Thymus (tissue), 11 donors: ENCODE measurements at regions not wholly inside any gene's neighbourhood (a gene's known extent, or its start where the extent isn't known, plus 50 kb on each side); places are given as distances from the start of the nearest gene placed in this dataset.

Experiments used
- DNase-seq, 9 donors: peaks; one replicate each; pipeline ENCODE4 v3.0.0-alpha.2; 2013; ENCODE audit warnings: low spot score in 9 of 9, low read depth in 6 of 9, missing footprints in 1 of 9
- H3K27ac ChIP-seq, 2 donors: one replicate each; pipeline ENCODE4 v1.5.1; 2013; ENCODE audit warnings: control low read depth in 1 of 2, low read depth in 1 of 2, low read length in 1 of 2, mild to moderate bottlenecking in 1 of 2, moderate library complexity in 1 of 2
- H3K27me3 ChIP-seq, 2 donors: one replicate each; pipeline ENCODE4 v1.5.1; 2013; ENCODE audit warnings: low read length in 1 of 2; ENCODE audit not compliant: control insufficient read depth in 2 of 2, insufficient read depth in 1 of 2
- H3K36me3 ChIP-seq, 2 donors: one replicate each; pipeline ENCODE4 v1.5.1; 2013; ENCODE audit warnings: low read length in 1 of 2, mild to moderate bottlenecking in 1 of 2, moderate library complexity in 1 of 2; ENCODE audit not compliant: control insufficient read depth in 2 of 2, insufficient read depth in 2 of 2
- H3K4me1 ChIP-seq, 2 donors: one replicate each; pipeline ENCODE4 v1.5.1; 2013; ENCODE audit warnings: low read length in 2 of 2; ENCODE audit not compliant: control insufficient read depth in 2 of 2, insufficient read depth in 2 of 2
- H3K4me3 ChIP-seq, 2 donors: one replicate each; pipeline ENCODE4 v1.5.1; 2013; ENCODE audit warnings: low read length in 2 of 2, control low read depth in 1 of 2, mild to moderate bottlenecking in 1 of 2
- H3K9me3 ChIP-seq, 2 donors: one replicate each; pipeline ENCODE4 v1.5.1; 2013; ENCODE audit warnings: low read length in 1 of 2, mild to moderate bottlenecking in 1 of 2; ENCODE audit not compliant: control insufficient read depth in 2 of 2, insufficient read depth in 1 of 2
- WGBS: extraction: QIAGEN DNeasy Blood & Tissue Kit; methylation state at CpG from one replicate; pipeline ENCODE4 v1.1.7; 2013; 5-methylcytosine and 5-hydroxymethylcytosine counted together
- donor health status: healthy.

GRCh38 chr10:55019439-55019838 lies 218.4 kb upstream of the PCDH15 start:
- WGBS, result 60% methylated on average over 2 of the region's 2 CpGs
- no peaks in the 10 kb centered on the region for H3K4me1 ChIP-seq
- no peak overlapping the region for H3K27ac ChIP-seq
- H3K4me3 ChIP-seq, result no peak overlapping the region
- H3K36me3 ChIP-seq, result no peaks in the 10 kb centered on the region
- no peaks in the 10 kb centered on the region for H3K9me3 ChIP-seq
- H3K27me3 ChIP-seq, result no peaks in the 10 kb centered on the region
- DNase-seq, result no peak

DNA sequence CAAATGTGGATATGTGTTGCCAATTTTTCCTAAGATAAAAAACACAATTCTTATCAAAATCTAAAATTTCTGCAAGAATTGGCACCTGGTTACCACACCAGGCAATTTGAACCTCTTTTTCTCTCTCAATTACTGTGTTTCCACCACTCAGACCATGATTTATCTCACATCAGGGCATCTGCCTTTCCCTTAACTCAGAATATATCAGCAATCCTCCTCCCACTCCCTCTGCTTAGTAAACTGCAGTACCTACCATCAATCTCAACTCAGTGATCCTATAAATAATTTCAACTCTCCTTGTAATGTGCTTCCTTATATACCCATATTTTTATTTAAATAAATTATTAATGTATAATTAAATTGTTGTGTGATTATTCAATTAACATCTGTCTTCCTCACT lies 212.3 kb upstream of the PCDH15 start:
- DNase-seq, result no peak
- Histone ChIP-seq H3K4me3 (no peak overlapping the region), H3K4me1 (no peaks in the 10 kb centered on the region), H3K27ac (no peak overlapping the region), H3K36me3 (no peaks in the 10 kb centered on the region), H3K27me3 (no peaks in the 10 kb centered on the region), H3K9me3 (no peaks in the 10 kb centered on the region)

- Histone ChIP-seq H3K27ac (no peak overlapping the region), H3K27me3 (no peaks in the 10 kb centered on the region), H3K36me3 (no peaks in the 10 kb centered on the region), H3K4me3 (no peak overlapping the region), H3K9me3 (peaks cover 0 to 5% of the 10 kb centered on the region in 2 donors), H3K4me1 (no peaks in the 10 kb centered on the region)
- DNase-seq, result no peak
Observed at GRCh38 chr10:55002420-55002819, 201.4 kb upstream of the PCDH15 start.

- Histone ChIP-seq H3K36me3 (no peaks in the 10 kb centered on the region), H3K4me3 (no peak overlapping the region), H3K27ac (no peak overlapping the region), H3K4me1 (no peaks in the 10 kb centered on the region), H3K9me3 (peaks cover 0 to 5% of the 10 kb centered on the region in 2 donors), H3K27me3 (no peaks in the 10 kb centered on the region)
- no peak for DNase-seq
- 79% methylated on average over 1 of the region's 1 CpG for WGBS
Observed at GRCh38 chr10:55001422-55001821, 200.4 kb upstream of the PCDH15 start.

DNA sequence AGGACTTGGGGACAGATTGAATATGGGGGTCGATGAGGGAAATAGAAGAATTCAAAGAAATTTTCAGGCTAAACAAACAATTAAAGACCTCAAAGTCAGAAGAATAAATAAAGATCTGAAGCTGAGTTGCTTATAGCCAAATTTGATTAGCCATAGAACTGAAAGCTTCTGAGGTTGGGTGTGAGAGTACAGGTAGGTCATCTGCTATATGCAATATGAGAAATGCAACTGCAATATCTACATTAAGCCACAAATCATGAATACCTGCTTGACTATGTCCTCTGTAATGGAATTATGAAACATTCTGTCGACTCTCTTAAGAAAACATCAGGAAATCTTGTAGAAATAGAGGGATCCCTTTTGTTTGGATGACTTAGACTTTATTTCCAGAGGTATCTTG lies 192.1 kb upstream of the PCDH15 start:
- WGBS, result 91% methylated on average over 2 of the region's 2 CpGs

GRCh38 chr10:54985732-54986131 lies 184.7 kb upstream of the PCDH15 start:
- Histone ChIP-seq H3K27me3 (no peaks in the 10 kb centered on the region), H3K27ac (no peak overlapping the region), H3K9me3 (no peaks in the 10 kb centered on the region), H3K4me3 (no peak overlapping the region), H3K36me3 (no peaks in the 10 kb centered on the region), H3K4me1 (no peaks in the 10 kb centered on the region)
- no peak for DNase-seq
- WGBS, result 29% methylated on average over 1 of the region's 1 CpG

More for the DNA sequence above, 192.1 kb upstream of the PCDH15 start:
- no peak overlapping the region for H3K4me3 ChIP-seq
- H3K36me3 ChIP-seq, result no peaks in the 10 kb centered on the region
- H3K27me3 ChIP-seq, result no peaks in the 10 kb centered on the region
- no peaks in the 10 kb centered on the region for H3K4me1 ChIP-seq
- H3K27ac ChIP-seq, result no peak overlapping the region
- DNase-seq, result no peak
- no peaks in the 10 kb centered on the region for H3K9me3 ChIP-seq

- Histone ChIP-seq H3K36me3 (no peaks in the 10 kb centered on the region), H3K4me3 (no peak overlapping the region), H3K4me1 (no peaks in the 10 kb centered on the region), H3K27ac (no peak overlapping the region), H3K9me3 (no peaks in the 10 kb centered on the region), H3K27me3 (no peaks in the 10 kb centered on the region)
- DNase-seq, result no peak
Observed at GRCh38 chr10:54983255-54983654, 182.2 kb upstream of the PCDH15 start.

DNA sequence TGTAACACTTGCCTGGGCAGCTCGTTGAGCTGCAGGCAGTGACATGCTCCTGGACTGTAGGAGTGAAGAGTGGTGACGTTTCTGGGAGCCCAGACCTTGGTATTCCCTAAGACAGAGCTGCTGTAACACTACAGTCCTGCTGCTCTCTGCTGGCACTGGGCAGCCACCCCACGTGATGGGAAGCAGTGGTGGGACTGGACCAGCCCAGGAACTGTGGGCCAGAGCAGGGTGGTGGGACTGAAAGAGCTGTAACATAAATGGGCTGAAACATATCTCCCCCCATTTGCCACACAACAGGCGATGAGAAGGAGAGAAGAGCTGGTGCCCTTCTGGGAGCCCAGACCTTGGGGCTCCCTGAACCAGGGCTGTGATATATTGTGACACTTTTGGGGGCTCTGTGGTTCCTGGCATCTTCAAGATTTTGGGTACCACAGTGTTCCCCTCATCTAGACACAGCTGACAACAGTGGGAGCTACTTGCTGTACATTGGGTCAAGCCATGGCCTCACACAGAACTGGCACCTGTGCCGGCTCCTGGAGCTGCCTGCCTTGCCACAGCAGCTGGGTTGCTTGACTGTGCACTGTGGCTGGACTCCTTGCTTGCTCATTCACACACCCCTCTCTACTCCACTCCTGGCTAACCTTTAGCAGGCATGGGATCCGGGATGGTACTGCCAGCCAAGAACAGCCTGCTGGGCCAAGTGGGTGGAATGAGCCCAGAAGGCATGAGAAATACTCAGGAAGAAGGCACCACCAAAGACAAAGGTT lies 161.3 kb upstream of the PCDH15 start:
- H3K36me3 ChIP-seq, result no peaks in the 10 kb centered on the region
- 82% methylated on average over 6 of the region's 6 CpGs for WGBS
- no peak for DNase-seq

GRCh38 chr10:54961040-54961439 lies 160.0 kb upstream of the PCDH15 start:
- 95% methylated on average over 4 of the region's 4 CpGs for WGBS
- H3K27ac ChIP-seq, result no peak overlapping the region
- no peak overlapping the region for H3K4me3 ChIP-seq
- H3K36me3 ChIP-seq, result no peaks in the 10 kb centered on the region
- peaks cover 0 to 5% of the 10 kb centered on the region in 2 donors for H3K9me3 ChIP-seq
- H3K27me3 ChIP-seq, result no peaks in the 10 kb centered on the region
- H3K4me1 ChIP-seq, result no peaks in the 10 kb centered on the region
- no peak for DNase-seq

More for the DNA sequence above, 161.3 kb upstream of the PCDH15 start:
- Histone ChIP-seq H3K27me3 (no peaks in the 10 kb centered on the region), H3K4me1 (no peaks in the 10 kb centered on the region), H3K27ac (no peak overlapping the region), H3K9me3 (peaks cover 0 to 5% of the 10 kb centered on the region in 2 donors), H3K4me3 (no peak overlapping the region)
